PC-9 (cell line): ENCODE measurements at regions not wholly inside any gene's neighbourhood (a gene's known extent, or its start where the extent isn't known, plus 50 kb on each side); places are given as distances from the start of the nearest gene placed in this dataset.

ENCODE experiments used
- BruUV-seq: library from RNA; stranded (reverse); fragments of 400-500 nt; replicated peaks from 2 replicates; lab custom pipeline; 2021; lab: Mats Ljungman, UMichigan
- CTCF ChIA-PET: fragments of 300-600 bp; sonication (Branson Sonifier 250); formaldehyde crosslinking; loops from one replicate; lab custom pipeline; 2022; ENCODE audit warnings: antibody characterized with exemption; lab: Charles Lee
- POLR2A ChIA-PET: fragments of 300-600 bp; sonication (Branson Sonifier 250); formaldehyde crosslinking; loops from one replicate; lab custom pipeline; 2022; ENCODE audit warnings: antibody characterized with exemption; ENCODE audit not compliant: unreplicated experiment; lab: Charles Lee
- DNase-seq, 2 experiments: peaks; one replicate each; pipeline versions ENCODE4 v3.0.0 to v3.0.0-alpha.2; 2015 to 2022; ENCODE audit warnings: mixed read lengths in 1 of 2
- H2AFZ ChIP-seq: fragments of 200-600 bp; sonication (generic); 2 replicates; pipeline ENCODE4 v1.8.1; 2017; ENCODE audit warnings: antibody characterized with exemption
- H3F3A ChIP-seq: fragments of 200-600 bp; sonication (generic); 2 replicates; pipeline ENCODE4 v1.8.1; 2017; ENCODE audit warnings: antibody characterized with exemption, mild to moderate bottlenecking, low read depth; ENCODE audit not compliant: insufficient read depth
- H3K27ac ChIP-seq: fragments of 200-600 bp; sonication (generic); 2 replicates; pipeline ENCODE4 v1.6.1; 2016; ENCODE audit warnings: mixed run types
- H3K27me3 ChIP-seq: fragments of 200-600 bp; sonication (generic); 2 replicates; pipeline ENCODE4 v1.6.1; 2016; ENCODE audit warnings: low read depth, mixed run types; ENCODE audit not compliant: insufficient read depth
- H3K36me3 ChIP-seq: fragments of 200-600 bp; sonication (generic); 2 replicates; pipeline ENCODE4 v1.6.1; 2016; ENCODE audit warnings: low read depth, mixed run types
- H3K4me1 ChIP-seq: fragments of 200-600 bp; sonication (generic); replicated peaks from 2 replicates; pipeline ENCODE4 v1.6.1; 2016; ENCODE audit warnings: mixed run types; ENCODE audit not compliant: insufficient read depth
- H3K4me2 ChIP-seq: fragments of 200-600 bp; sonication (generic); 2 replicates; pipeline ENCODE4 v1.6.1; 2017; ENCODE audit warnings: mixed run types
- H3K4me3 ChIP-seq: fragments of 200-600 bp; sonication (generic); 2 replicates; pipeline ENCODE4 v1.6.1; 2016; ENCODE audit warnings: mixed run types
- H3K79me2 ChIP-seq: fragments of 200-600 bp; sonication (generic); 2 replicates; pipeline ENCODE4 v1.6.1; 2017; ENCODE audit warnings: low read depth, mixed run types
- H3K9me2 ChIP-seq: fragments of 200-600 bp; sonication (generic); 2 replicates; pipeline ENCODE4 v1.8.1; 2017; ENCODE audit warnings: mild to moderate bottlenecking; ENCODE audit not compliant: insufficient read depth
- H3K9me3 ChIP-seq: fragments of 200-600 bp; sonication (generic); 2 replicates; pipeline ENCODE4 v1.8.1; 2016; ENCODE audit warnings: low read depth; ENCODE audit not compliant: insufficient read depth
- H4K20me1 ChIP-seq: fragments of 200-600 bp; sonication (generic); 2 replicates; pipeline ENCODE4 v1.8.1; 2017; ENCODE audit not compliant: insufficient read depth
- EZH2 ChIP-seq: fragments of 200-600 bp; sonication (generic); IDR thresholded peaks from 2 replicates; pipeline ENCODE4 v1.8.0; 2017; ENCODE audit warnings: antibody characterized with exemption, low read depth
- intact Hi-C: fragments of 100-400 bp; cut with micrococcal nuclease; formaldehyde crosslinking; loops from one replicate; pipeline ENCODE4 v1.10.0; 2022; ENCODE audit not compliant: unreplicated experiment
- TF ChIP-seq, protein P1 (sequence below): fragments of 200-600 bp; sonication (generic); conservative IDR thresholded peaks from 2 replicates; pipeline ENCODE4 v1.6.1; 2017; ENCODE audit warnings: mixed run types, antibody characterized with exemption, mild to moderate bottlenecking, moderate library complexity

- Histone ChIP-seq H3K36me3 (no peaks in the 10 kb centered on the region), H3K79me2 (no peaks in the 10 kb centered on the region), H3K4me3 (no peak overlapping the region), H3K4me2 (no peak overlapping the region), H2AFZ (no peak overlapping the region), H3K9me3 (no peaks in the 10 kb centered on the region), H3K4me1 (no peaks in the 10 kb centered on the region), H3K9me2 (no peaks in the 10 kb centered on the region), H4K20me1 (0 out of 2 replicates have a peak, but pooled peaks cover 5% of the 10 kb centered on the region), H3K27ac (no peak overlapping the region), H3F3A (no peaks in the 10 kb centered on the region), H3K27me3 (peaks cover 98% of the 10 kb centered on the region)
- TF ChIP-seq, protein P1, sequence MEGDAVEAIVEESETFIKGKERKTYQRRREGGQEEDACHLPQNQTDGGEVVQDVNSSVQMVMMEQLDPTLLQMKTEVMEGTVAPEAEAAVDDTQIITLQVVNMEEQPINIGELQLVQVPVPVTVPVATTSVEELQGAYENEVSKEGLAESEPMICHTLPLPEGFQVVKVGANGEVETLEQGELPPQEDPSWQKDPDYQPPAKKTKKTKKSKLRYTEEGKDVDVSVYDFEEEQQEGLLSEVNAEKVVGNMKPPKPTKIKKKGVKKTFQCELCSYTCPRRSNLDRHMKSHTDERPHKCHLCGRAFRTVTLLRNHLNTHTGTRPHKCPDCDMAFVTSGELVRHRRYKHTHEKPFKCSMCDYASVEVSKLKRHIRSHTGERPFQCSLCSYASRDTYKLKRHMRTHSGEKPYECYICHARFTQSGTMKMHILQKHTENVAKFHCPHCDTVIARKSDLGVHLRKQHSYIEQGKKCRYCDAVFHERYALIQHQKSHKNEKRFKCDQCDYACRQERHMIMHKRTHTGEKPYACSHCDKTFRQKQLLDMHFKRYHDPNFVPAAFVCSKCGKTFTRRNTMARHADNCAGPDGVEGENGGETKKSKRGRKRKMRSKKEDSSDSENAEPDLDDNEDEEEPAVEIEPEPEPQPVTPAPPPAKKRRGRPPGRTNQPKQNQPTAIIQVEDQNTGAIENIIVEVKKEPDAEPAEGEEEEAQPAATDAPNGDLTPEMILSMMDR: no peak
- TF ChIP-seq EZH2: no peak
- ChIA-PET POLR2A (no interaction called here), CTCF (no interaction called here)
- no peak for DNase-seq
- BruUV-seq: no TSS peak
- intact Hi-C loops: no loop called here
Measured at GRCh38 chr22:48873191-48873520, 954.5 kb downstream of the BRD1 start.

DNA sequence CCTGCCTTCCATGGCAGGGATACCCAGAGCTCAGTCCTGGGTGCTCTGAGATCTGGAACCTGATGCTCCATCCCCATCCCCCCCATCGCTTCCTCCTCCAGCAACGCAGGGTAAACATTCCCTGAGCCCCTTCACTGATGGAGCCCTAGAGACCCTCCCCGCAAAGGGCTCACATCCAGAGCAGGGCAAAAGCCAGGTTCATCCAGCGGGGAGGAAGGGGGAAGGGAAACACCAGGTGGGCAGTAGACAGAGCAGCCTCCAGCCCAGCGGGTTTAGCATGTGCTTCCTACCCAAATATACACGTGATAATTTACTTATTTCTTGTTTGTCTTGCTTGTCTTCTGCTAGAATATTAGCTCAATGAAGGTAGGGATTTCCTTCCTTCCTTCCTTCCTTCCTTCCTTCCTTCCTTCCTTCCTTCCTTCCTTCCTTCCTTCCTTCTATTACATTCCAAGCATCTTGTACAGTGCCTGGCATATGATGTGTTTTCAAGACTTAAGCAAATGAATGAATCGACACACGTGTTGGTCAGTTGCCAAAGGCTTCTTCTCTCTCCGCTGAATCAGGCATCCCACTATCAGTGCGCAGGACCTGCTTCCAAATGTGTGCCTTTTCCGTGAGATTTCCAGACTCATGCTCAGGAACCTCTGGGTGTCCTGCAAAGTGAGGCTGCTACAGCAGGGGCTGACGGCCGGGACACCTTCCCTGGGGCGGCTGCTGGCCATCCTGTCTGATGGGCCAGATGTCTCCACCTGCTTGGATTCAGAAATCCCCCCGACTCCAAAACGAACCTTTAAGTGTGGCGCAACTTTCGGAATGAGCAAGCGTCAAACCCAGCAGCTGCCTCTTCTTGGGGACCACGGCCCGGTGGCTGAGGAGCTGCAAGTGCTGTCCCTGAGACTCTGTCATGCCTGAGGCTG lies 955.1 kb downstream of the BRD1 start:
- Histone ChIP-seq H3K36me3 (no peaks in the 10 kb centered on the region), H3K4me1 (no peaks in the 10 kb centered on the region), H3K79me2 (no peaks in the 10 kb centered on the region), H3K4me2 (no peak overlapping the region), H3K9me3 (no peaks in the 10 kb centered on the region), H3K27me3 (peaks cover 98% of the 10 kb centered on the region), H3F3A (no peaks in the 10 kb centered on the region), H2AFZ (no peak overlapping the region), H3K4me3 (no peak overlapping the region), H3K9me2 (no peaks in the 10 kb centered on the region), H4K20me1 (0 out of 2 replicates have a peak, but pooled peaks cover 3% of the 10 kb centered on the region), H3K27ac (no peak overlapping the region)
- no TSS peak for BruUV-seq
- intact Hi-C loops: no loop called here
- POLR2A ChIA-PET: no interaction called here
- TF ChIP-seq EZH2: no peak
- TF ChIP-seq, protein P1: no peak
- CTCF ChIA-PET: no interaction called here
- no peak for DNase-seq

- H3K9me3 ChIP-seq: no peaks in the 10 kb centered on the region
- ChIA-PET CTCF (no interaction called here), POLR2A (no interaction called here)
- no peak overlapping the region for H3K4me2 ChIP-seq
- TF ChIP-seq EZH2: no peak
- TF ChIP-seq, protein P1: no peak
- 0 out of 2 replicates have a peak, but pooled peaks cover 4% of the 10 kb centered on the region for H4K20me1 ChIP-seq
- no peaks in the 10 kb centered on the region for H3F3A ChIP-seq
- H3K4me1 ChIP-seq: no peaks in the 10 kb centered on the region
- no peaks in the 10 kb centered on the region for H3K36me3 ChIP-seq
- no peaks in the 10 kb centered on the region for H3K79me2 ChIP-seq
- no peak for DNase-seq
- intact Hi-C loops: no loop called here
- H3K9me2 ChIP-seq: no peaks in the 10 kb centered on the region
- H3K4me3 ChIP-seq: no peak overlapping the region
- no peak overlapping the region for H2AFZ ChIP-seq
- peaks cover 98% of the 10 kb centered on the region for H3K27me3 ChIP-seq
- H3K27ac ChIP-seq: no peak overlapping the region
- BruUV-seq: no TSS peak
Measured at GRCh38 chr22:48871176-48871840, 956.4 kb downstream of the BRD1 start.
